SK-N-SH (cell line): ENCODE measurements at regions not wholly inside any gene's neighbourhood (a gene's known extent, or its start where the extent isn't known, plus 50 kb on each side); places are given as distances from the start of the nearest gene placed in this dataset.
A peak's percentile ranks its signal among the peaks of the same experiment; 100 is the strongest.
"Not testable (repeated sequence)": the region's sequence is repeated elsewhere in the genome, so short reads cannot be mapped to it uniquely, and the experiment has no call there.

Experiments used
- CTCF ChIA-PET: fragments of 300-600, 350-600 bp; formaldehyde crosslinking; extraction: SDS; loops from one replicate; lab custom pipeline; 2021; lab: Yijun Ruan, JAX
- POLR2A ChIA-PET: fragments of 350-600 bp; sonication (Branson Sonifier 250); formaldehyde crosslinking; extraction: SDS; loops from one replicate; lab custom pipeline; 2020; ENCODE audit warnings: antibody characterized with exemption, inconsistent platforms; lab: Yijun Ruan, JAX
- DNase-seq: peaks from one replicate; pipeline ENCODE4 v3.0.0; 2012
- H2AFZ ChIP-seq: fragments of 200-600 bp; sonication (generic); 2 replicates; pipeline ENCODE4 v1.8.1; 2016; ENCODE audit warnings: antibody characterized with exemption, mild to moderate bottlenecking, low read depth
- H3F3A ChIP-seq: fragments of 200-600 bp; sonication (generic); replicated peaks from 2 replicates; pipeline ENCODE3; 2016; ENCODE audit warnings: antibody characterized with exemption, mild to moderate bottlenecking; ENCODE audit not compliant: insufficient read depth
- H3K27ac ChIP-seq, 2 experiments: fragments of 200-500 bp in 1 of 2; fragments of 200-600 bp in 1 of 2; sonication (Bioruptor generic) in 1 of 2; sonication (generic), shearing (Covaris generic) in 1 of 2; 2 replicates each; pipeline versions ENCODE4 v1.5.1 to v1.6.1; 2014 to 2016; ENCODE audit warnings: low read depth in 2 of 2, inconsistent platforms in 1 of 2, low read length in 1 of 2, mild to moderate bottlenecking in 1 of 2, mixed read lengths in 1 of 2
- H3K27me3 ChIP-seq: fragments of 200-600 bp; sonication (generic), shearing (Covaris generic); 2 replicates; pipeline ENCODE4 v1.6.1; 2016; ENCODE audit warnings: mixed run types; ENCODE audit not compliant: insufficient read depth
- H3K36me3 ChIP-seq, 2 experiments: fragments of 200-500 bp in 1 of 2; fragments of 200-600 bp in 1 of 2; sonication (Bioruptor generic) in 1 of 2; sonication (generic) in 1 of 2; replicated peaks in 1 of 2; 2 replicates each; pipeline versions ENCODE3 to v1.5.1; 2014 to 2016; ENCODE audit warnings: low read length in 1 of 2, mild to moderate bottlenecking in 1 of 2; ENCODE audit not compliant: insufficient read depth in 2 of 2, control insufficient read depth in 1 of 2
- H3K4me1 ChIP-seq, 2 experiments: fragments of 200-500 bp in 1 of 2; fragments of 200-600 bp in 1 of 2; sonication (Bioruptor generic) in 1 of 2; sonication (generic), shearing (Covaris generic) in 1 of 2; 2 replicates each; pipeline versions ENCODE4 v1.5.1 to v1.6.1; 2014 to 2016; ENCODE audit warnings: low read depth in 1 of 2, low read length in 1 of 2, mixed run types in 1 of 2; ENCODE audit not compliant: insufficient read depth in 2 of 2, control insufficient read depth in 1 of 2
- H3K4me2 ChIP-seq: fragments of 200-600 bp; sonication (generic), shearing (Covaris generic); 2 replicates; pipeline ENCODE4 v1.6.1; 2017; ENCODE audit warnings: mixed run types
- H3K4me3 ChIP-seq, 2 experiments: fragments of 200-500 bp in 1 of 2; fragments of 200-600 bp in 1 of 2; sonication (Bioruptor generic) in 1 of 2; sonication (generic), shearing (Covaris generic) in 1 of 2; 2 replicates each; pipeline versions ENCODE4 v1.5.1 to v1.8.1; 2014 to 2016; ENCODE audit warnings: low read depth in 2 of 2, inconsistent platforms in 1 of 2, low read length in 1 of 2, mild to moderate bottlenecking in 1 of 2, mixed read lengths in 1 of 2, moderate library complexity in 1 of 2
- H3K79me2 ChIP-seq: fragments of 200-600 bp; sonication (generic); 2 replicates; pipeline ENCODE4 v1.8.1; 2017; ENCODE audit warnings: mild to moderate bottlenecking; ENCODE audit not compliant: insufficient read depth
- H3K9ac ChIP-seq: fragments of 200-600 bp; sonication (generic); 2 replicates; pipeline ENCODE4 v1.6.1; 2017; ENCODE audit warnings: mixed run types
- H3K9me2 ChIP-seq: fragments of 200-600 bp; sonication (generic); 2 replicates; pipeline ENCODE4 v1.6.1; 2017; ENCODE audit warnings: mixed run types
- H3K9me3 ChIP-seq: fragments of 200-600 bp; sonication (generic); 2 replicates; pipeline ENCODE4 v1.6.1; 2017; ENCODE audit warnings: mixed run types, mild to moderate bottlenecking, moderate library complexity
- H4K20me1 ChIP-seq: fragments of 200-600 bp; sonication (generic); 2 replicates; pipeline ENCODE4 v1.6.1; 2017; ENCODE audit warnings: mild to moderate bottlenecking, mixed run types; ENCODE audit not compliant: insufficient read depth
- ELF1 ChIP-seq: IDR thresholded peaks from 2 replicates; pipeline ENCODE4 v1.4.0; 2012
- FOSL2 ChIP-seq: IDR thresholded peaks from 2 replicates; pipeline ENCODE4 v1.4.0; 2012; ENCODE audit warnings: low read depth, mild to moderate bottlenecking, moderate library complexity, borderline replicate concordance
- FOXJ3 ChIP-seq: sonication (generic); formaldehyde crosslinking; IDR thresholded peaks from 2 replicates; pipeline ENCODE4 v1.5.1; 2020; ENCODE audit warnings: mild to moderate bottlenecking, missing genetic modification reagents
- GATA2 ChIP-seq: sonication (generic); formaldehyde crosslinking; IDR thresholded peaks from 2 replicates; pipeline ENCODE4 v1.5.0; 2020; ENCODE audit warnings: mild to moderate bottlenecking, missing genetic modification reagents
- MXI1 ChIP-seq: IDR thresholded peaks from 2 replicates; pipeline ENCODE4 v1.6.1; 2012; ENCODE audit warnings: mild to moderate bottlenecking, low read depth, low read length, improper control_type of control experiment
- POLR2AphosphoS5 ChIP-seq: IDR thresholded peaks from 2 replicates; pipeline ENCODE4 v1.6.1; 2012; ENCODE audit warnings: low read depth, low read length
- RCOR1 ChIP-seq: fragments of 150-350 bp; IDR thresholded peaks from 2 replicates; pipeline ENCODE4 v1.6.1; 2017; ENCODE audit warnings: antibody characterized with exemption, low read length
- RXRA ChIP-seq: IDR thresholded peaks from 2 replicates; pipeline ENCODE4 v1.4.0; 2012; ENCODE audit warnings: low read depth, mild to moderate bottlenecking, borderline replicate concordance
- TCF12 ChIP-seq: IDR thresholded peaks from 2 replicates; pipeline ENCODE4 v1.4.0; 2012
- YY1 ChIP-seq: IDR thresholded peaks from 2 replicates; pipeline ENCODE4 v1.4.0; 2012; ENCODE audit warnings: low read depth, mild to moderate bottlenecking
- WGBS: methylation state at CpG from one replicate; pipeline ENCODE4 v1.1.6; 2017; ENCODE audit warnings: low lambda C conversion rate; 5-methylcytosine and 5-hydroxymethylcytosine counted together
- TF ChIP-seq, protein P1 (sequence below): fragments of 150-350 bp; IDR thresholded peaks from 2 replicates; pipeline ENCODE4 v1.6.1; 2016; ENCODE audit warnings: mild to moderate bottlenecking, low read depth, low read length
- TF ChIP-seq, protein P2 (sequence below): IDR thresholded peaks from 2 replicates; pipeline ENCODE4 v1.4.0; 2012; ENCODE audit warnings: low read depth, borderline replicate concordance

DNA sequence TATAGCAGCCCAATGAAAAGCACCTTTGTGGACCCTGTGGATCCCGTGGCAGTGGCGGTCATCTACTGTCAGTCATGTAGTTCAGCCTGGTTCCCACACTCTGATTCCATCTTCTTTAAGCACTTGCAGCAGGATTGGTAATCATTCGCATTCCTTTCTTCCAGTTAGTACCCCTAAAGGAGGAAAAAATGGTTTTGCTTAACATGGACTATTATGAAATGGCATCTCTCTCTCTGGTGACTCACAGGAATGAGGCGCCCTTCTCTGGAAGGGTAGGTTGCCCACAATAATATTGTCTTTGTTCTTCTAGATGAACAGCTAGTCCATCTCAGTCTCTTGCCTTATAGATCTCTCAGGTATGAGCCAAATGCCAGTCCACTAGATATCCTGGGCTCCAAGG is 127.9 kb upstream of the MROH9 start (continued):
- TF ChIP-seq POLR2AphosphoS5 (peak; percentile 37; the same call in 1 of the 2 replicates), RXRA (no peak), GATA2 (no peak), RCOR1 (no peak), ELF1 (0 out of 2 replicates have a peak, but pooled peaks have one; percentile 8), MXI1 (no peak), FOSL2 (peak; percentile 82), YY1 (no peak)
- TF ChIP-seq, protein P1, sequence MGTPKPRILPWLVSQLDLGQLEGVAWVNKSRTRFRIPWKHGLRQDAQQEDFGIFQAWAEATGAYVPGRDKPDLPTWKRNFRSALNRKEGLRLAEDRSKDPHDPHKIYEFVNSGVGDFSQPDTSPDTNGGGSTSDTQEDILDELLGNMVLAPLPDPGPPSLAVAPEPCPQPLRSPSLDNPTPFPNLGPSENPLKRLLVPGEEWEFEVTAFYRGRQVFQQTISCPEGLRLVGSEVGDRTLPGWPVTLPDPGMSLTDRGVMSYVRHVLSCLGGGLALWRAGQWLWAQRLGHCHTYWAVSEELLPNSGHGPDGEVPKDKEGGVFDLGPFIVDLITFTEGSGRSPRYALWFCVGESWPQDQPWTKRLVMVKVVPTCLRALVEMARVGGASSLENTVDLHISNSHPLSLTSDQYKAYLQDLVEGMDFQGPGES: no peak

DNA sequence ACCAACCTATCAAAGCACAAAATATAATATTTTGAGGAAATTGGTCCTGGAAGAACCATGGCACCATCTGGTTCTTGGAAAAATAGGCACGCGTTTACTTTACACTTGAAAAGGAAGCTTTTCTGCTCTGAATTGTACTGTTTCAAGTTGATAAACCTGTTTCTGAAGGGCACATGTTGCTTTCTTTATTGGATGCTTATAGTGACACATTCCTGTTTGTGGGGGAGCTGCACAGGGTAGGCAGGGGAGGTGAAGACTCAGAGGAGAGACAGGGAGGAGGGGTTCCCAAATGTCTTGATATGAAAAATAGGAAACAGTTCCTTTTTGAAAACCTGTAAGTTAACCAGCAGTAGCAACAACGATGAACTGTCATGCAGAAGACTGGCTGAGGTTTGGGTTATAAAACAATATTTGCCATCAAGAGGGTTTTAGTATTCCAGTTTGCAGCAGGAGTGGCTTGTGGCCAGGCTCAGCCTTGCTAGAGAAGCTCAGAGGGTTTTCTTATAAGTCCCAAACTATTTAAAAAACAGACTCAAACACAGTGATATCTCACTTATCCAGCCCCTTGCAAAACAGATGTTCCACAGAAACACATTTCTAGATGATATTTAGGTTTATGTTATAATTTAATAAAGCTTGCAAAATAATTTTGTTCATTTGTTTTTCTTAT is 127.0 kb upstream of the MROH9 start:
- Histone ChIP-seq H3K27me3 (no peaks in the 10 kb centered on the region), H3K9ac (peak overlapping the region; percentile 47; the same call in 1 of the 2 replicates), H3K4me2 (peak overlapping the region; percentile 57), H3K79me2 (no peaks in the 10 kb centered on the region), H3K9me2 (no peaks in the 10 kb centered on the region), H3K4me3 (no peak overlapping the region), H3K27ac (peak overlapping the region; percentile 25 to 100; a peak in 3 of 4 replicates), H3K4me1 (peaks cover 6 to 40% of the 10 kb centered on the region in 2 experiments), H2AFZ (peak overlapping the region; percentile 67), H3K9me3 (no peaks in the 10 kb centered on the region), H3K36me3 (no peaks in the 10 kb centered on the region), H4K20me1 (no peaks in the 10 kb centered on the region), H3F3A (peaks cover 65% of the 10 kb centered on the region)
- no peak for TF ChIP-seq FOXJ3 (CRISPR knock-in tag)
- TF ChIP-seq, protein P2, sequence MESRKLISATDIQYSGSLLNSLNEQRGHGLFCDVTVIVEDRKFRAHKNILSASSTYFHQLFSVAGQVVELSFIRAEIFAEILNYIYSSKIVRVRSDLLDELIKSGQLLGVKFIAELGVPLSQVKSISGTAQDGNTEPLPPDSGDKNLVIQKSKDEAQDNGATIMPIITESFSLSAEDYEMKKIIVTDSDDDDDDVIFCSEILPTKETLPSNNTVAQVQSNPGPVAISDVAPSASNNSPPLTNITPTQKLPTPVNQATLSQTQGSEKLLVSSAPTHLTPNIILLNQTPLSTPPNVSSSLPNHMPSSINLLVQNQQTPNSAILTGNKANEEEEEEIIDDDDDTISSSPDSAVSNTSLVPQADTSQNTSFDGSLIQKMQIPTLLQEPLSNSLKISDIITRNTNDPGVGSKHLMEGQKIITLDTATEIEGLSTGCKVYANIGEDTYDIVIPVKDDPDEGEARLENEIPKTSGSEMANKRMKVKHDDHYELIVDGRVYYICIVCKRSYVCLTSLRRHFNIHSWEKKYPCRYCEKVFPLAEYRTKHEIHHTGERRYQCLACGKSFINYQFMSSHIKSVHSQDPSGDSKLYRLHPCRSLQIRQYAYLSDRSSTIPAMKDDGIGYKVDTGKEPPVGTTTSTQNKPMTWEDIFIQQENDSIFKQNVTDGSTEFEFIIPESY: no peak
- no peak for TF ChIP-seq TCF12
- 18% methylated on average over 3 of the region's 3 CpGs for WGBS
- ChIA-PET CTCF (interaction anchor here (1.1 kb wide), 1 partner anchor 119 kb away, joined by 3 read pairs; no protein-coding TSS in a partner anchor), POLR2A (no interaction called here)
- DNase-seq: no peak

DNA sequence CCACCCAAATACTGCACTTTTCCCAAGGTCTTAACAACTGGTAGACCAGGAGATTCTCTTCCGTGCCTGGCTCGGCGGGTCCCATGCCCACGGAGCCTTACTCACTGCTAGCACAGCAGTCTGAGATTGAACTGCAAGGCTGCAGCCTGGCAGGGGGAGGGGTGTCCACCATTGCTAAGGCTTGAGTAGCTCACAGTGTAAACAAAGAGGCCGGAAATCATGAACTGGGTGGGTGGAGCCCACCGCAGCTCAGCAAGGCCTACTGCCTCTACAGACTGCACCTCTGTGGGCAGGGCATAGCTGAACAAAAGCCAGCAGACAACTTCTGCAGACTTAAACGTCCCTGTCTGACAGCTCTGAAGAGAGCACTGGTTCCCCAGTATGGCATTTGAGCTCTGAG is 124.3 kb upstream of the MROH9 start:
- H3K4me3 ChIP-seq, H3K9me3 ChIP-seq, POLR2A ChIA-PET, H2AFZ ChIP-seq, H3K9me2 ChIP-seq, H3K4me2 ChIP-seq, H3K9ac ChIP-seq, DNase-seq, H3K79me2 ChIP-seq, H4K20me1 ChIP-seq, H3K27me3 ChIP-seq, H3K36me3 ChIP-seq: not testable (repeated sequence)
- Histone ChIP-seq H3K27ac (0 out of 4 replicates have a peak overlapping the region, but pooled peaks of 1 of the 2 experiments have one; percentile 100), H3F3A (peaks cover 38% of the 10 kb centered on the region), H3K4me1 (peaks cover 6 to 38% of the 10 kb centered on the region in 2 experiments)
- 43% methylated on average over 1 of the region's 7 CpGs for WGBS
- CTCF ChIA-PET: interaction anchor here (0.8 kb wide), 1 partner anchor 122 kb away, joined by 3 read pairs; no protein-coding TSS in a partner anchor
